GM19328 (cell line): ENCODE measurements at regions not wholly inside any gene's neighbourhood (a gene's known extent, or its start where the extent isn't known, plus 50 kb on each side); places are given as distances from the start of the nearest gene placed in this dataset.
"Not testable (repeated sequence)": the region's sequence is repeated elsewhere in the genome, so short reads cannot be mapped to it uniquely, and the experiment has no call there.

Experiments used
- ATAC-seq: cut with Tn5 transposase; IDR thresholded peaks from one replicate; pipeline ENCODE4 v1.9.1; 2021; ENCODE audit warnings: mild to moderate bottlenecking, moderate library complexity; ENCODE audit not compliant: unreplicated experiment

GRCh38 chr10:65358565-65358964, 1567.3 kb upstream of the LRRTM3 start:
- ATAC-seq: no peak

- no peak for ATAC-seq
Observed at GRCh38 chr10:65360497-65360896, 1565.3 kb upstream of the LRRTM3 start.

DNA sequence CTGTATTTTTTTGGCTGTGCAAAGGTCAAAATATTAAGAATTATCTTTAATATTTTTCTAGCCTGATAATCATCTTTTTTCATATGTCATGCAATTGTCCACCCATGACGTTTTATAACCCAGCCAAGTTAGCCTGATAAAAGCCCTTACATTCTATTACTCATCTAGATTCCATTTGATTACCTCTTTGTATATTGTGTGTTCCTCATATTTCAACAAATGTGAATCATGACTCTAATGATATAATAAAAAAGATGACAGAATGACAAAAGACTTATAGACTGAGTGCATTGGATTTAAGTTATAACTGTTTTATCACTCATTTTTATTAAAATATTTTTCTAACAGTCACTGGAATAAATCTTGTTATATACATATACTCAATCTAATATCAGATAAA, 1560.0 kb upstream of the LRRTM3 start:
- no peak for ATAC-seq

- ATAC-seq: no peak
Observed at GRCh38 chr10:65367706-65368105, 1558.1 kb upstream of the LRRTM3 start.

DNA sequence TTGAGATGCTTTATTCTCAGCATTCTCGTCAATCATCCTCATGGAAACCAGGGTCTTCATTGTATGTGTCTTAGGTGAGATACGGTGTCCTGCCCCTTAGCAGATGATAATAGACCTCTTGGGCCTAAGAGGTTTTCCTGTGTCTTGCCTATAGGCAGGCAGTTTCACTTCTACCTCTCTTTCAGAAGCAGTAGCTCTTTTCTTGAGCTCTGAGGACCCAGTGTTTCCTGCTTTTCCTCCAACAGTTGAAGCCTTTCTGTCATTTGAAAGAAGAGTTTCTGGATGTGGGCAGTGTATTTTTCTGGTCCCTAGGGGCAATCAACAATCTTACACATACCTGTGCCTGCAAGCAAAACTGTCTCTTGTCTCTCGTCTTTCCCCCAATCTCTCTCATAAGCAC, 1550.3 kb upstream of the LRRTM3 start:
- ATAC-seq: no peak

- ATAC-seq: no peak
Observed at GRCh38 chr10:65377687-65378086, 1548.1 kb upstream of the LRRTM3 start.

- ATAC-seq: no peak
Observed at GRCh38 chr10:65394502-65395297, 1531.1 kb upstream of the LRRTM3 start.

GRCh38 chr10:65395631-65396030, 1530.2 kb upstream of the LRRTM3 start:
- no peak for ATAC-seq

DNA sequence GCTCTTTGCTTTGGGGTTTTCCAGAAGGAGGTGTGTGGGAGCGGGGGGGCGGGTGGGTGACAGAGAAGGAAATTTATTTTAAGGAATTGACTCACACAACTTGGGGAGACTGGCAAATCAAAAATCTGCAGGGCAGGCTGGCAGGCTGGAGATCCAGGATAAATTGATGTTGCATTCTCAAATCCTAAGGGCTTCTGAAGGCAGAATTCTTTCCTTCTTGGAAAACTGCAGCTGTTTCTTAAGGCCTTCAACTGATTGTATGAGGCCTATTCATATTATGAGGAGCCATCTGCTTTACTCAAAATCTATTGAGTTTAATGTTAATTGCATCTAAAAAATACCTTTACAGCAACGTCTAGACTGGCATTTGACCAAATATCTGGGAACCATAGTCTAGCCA, 1528.8 kb upstream of the LRRTM3 start:
- no peak for ATAC-seq

DNA sequence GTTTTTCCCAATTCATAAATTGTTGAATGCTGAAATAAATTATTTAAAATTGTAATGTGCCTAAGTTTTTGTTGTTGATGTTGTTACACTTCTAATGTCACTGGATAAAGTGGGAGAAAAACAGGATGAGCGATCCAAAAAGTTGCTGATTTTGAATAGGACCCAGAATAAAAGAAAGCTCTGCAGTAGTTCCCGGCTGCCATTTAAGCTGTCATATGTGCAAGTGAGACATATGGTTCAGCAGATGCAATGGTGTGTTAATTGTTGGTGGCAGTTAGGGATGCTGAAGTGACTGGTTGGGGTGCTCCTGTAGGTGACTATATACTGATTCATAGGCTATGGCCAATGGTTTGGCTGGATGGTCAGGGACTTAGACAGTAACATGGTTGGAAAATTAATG, 1517.4 kb upstream of the LRRTM3 start:
- ATAC-seq: no peak

DNA sequence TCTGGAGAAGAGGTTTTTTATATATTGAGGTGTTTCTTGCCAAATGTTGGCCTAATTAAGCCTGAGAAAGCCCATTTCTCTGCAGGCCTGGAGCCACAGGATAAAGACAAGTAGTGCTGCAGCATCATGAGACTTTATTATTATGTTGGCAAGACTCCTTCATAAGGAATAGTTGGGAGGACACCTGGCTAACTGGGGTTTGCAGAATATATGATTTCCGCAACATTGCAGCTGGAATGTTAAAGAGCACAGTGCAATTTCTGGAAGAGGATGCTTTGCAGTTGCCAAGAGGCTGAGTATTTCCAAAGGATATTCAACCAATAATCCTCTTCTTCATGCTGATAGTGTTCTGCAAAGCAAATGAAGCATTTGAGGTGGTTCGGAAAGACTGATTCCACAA, 1512.8 kb upstream of the LRRTM3 start:
- no peak for ATAC-seq

DNA sequence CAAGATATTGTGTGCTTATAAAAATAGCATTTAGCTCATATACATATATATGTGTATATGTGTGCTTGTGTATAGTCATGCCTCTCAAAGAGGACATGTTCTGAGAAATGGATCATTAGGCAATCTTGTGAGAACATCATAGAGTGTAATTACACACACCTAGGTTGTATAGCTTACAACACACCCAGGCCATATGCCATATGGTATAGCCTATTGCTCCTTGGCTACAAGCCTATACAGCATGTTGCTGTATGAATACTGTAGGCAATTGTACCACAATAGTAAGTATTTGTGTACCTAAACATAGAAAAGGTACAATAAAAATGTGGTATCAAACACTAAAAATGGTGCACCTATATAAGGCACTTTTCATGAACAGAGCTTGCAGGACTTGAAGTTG, 1510.5 kb upstream of the LRRTM3 start:
- no peak for ATAC-seq

DNA sequence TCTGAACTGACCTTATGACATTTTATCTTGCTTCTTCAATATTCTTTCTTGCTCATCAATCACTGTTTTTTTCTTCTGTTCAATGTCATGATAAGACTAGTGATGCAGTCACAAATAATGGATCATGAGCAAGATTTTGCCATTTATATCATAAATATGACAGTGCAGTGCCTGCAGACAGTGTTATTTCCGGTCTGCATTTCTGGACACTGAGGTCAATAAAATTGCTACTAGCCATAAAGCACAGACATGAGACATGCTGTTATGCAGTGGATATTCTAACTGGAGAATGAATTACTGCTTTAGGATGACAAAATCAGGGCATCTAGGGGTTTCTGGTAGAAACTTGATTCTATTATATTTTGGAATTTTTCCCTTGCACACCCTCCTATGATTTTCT, 1509.7 kb upstream of the LRRTM3 start:
- ATAC-seq: no peak

DNA sequence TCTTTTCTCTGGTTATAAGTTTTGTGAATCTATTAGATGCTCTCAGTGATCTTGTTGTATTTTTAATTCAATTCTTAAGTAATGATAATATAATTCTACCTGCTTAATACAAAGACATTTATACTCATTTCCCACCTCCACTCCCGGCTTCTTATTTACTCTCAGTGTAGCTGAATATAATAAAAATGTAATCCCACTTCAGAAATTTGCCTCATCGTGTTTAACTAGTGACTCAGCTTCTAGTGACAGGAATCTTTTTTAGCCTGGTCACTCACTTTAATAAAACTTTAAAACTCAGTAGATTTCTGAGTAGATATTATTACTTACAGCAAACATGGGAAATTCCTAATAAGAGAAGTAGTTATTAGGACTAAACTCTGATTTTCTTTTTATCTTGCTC, 1506.2 kb upstream of the LRRTM3 start:
- ATAC-seq: no peak

DNA sequence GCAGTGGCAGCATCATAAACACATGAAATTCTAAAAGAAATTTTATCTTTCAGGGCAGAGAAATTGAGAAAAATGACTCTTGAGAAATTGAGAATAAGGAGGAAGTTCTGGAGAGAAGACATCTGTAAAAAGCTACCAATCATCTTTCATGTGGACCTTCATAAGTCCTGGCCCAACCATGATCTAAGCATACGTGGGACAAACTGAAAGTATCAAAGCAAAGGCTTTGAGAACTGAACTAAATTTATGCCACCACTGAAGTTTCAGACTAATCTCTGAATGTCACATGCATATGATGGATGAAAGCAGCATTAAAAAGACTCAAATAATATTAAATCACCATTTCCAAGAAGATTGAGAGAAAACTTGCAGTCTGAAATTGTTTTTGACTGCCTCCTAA, 1502.8 kb upstream of the LRRTM3 start:
- ATAC-seq: no peak

DNA sequence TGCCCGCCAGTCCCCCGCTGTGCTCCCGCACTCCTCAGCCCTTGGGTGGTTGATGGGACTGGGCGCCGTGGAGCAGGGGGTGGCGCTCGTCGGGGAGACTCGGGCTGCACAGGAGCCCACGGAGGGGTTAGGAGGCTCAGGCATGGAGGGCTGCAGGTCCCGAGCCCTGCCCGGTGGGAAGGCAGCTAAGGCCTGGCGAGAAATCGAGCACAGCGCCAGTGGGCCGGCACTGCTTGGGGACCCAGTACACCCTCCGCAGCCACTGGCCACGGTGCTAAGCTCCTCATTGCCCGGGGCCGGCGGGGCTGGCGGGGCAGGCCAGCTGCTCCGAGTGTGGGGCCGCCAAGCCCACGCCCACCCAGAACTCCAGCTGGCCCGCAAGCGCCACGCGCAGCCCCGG, 1496.5 kb upstream of the LRRTM3 start:
- ATAC-seq: not testable (repeated sequence)

DNA sequence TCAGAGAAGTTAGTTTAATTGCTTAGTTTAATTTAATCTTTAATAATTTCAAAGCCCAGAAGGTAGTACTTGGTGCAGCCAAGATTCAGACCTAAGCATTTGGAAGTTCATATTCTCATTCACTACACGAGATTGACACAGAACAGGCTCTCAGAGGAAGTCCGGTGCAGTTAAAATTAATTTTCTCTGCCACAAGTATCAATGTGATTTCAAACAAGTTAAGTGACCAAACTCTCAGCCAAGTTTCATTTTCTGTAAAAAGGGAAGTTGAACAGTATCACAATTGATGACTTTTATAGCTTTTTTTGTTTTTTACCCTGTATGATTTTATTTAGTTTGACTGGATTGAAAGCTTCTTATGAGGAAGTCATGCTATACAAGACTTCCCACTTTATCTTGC, 1494.9 kb upstream of the LRRTM3 start:
- ATAC-seq: no peak

DNA sequence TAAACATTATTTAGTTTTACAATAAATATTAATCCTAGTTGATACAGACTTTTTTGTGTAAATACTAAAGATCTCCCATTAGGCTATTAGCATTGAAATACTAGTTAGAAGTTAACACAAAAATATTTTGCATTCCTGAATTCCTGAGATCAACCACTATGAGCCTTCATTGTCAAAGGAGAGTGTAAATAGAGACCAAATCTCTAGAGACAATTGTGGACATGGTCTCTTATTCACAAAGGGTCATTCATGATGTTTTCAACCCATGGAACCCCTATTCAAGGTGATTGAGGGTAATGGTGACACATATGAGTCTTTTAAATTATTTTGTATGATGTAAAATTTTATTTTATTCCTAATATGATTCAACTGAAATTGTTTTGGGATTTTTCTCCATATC, 1454.8 kb upstream of the LRRTM3 start:
- ATAC-seq: no peak

- ATAC-seq: no peak
Observed at GRCh38 chr10:65482848-65483247, 1443.0 kb upstream of the LRRTM3 start.

DNA sequence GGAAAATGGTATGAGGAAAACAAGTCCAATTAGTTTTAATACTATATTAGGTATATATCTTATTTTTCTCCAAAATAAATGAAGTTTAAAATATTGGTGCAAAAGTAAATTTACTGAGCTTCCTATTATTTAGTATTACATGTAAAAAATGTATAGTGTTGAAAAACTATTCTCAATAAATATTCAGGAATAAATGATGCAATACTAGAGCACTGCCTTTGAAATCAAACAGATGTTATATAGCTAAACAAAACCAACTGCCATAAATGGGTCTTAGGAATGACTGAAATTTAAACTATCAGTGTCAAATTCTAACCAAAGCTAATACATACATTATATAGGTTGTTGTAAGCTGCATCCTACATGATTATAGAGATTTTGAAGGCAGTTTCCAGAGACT, 1434.0 kb upstream of the LRRTM3 start:
- ATAC-seq: no peak

GRCh38 chr10:65496541-65496940, 1429.3 kb upstream of the LRRTM3 start:
- no peak for ATAC-seq

DNA sequence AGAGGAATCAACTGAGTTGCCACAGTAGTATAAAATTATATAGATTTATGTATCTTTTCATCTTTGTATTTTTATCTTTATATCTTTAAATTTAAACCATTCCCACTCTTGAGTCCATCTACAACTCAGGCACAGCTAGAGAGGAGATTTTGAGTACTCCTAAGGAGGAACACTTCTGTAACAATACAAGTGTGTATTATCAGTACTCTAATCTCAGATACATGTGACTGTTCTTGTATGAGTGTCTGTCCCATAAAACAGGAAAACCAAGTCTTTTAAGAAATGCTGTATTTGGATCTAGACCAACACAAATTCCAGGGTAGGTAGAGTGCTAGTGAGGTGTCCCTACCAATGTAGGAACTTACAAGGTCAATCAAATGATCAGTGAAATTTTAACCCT, 1428.0 kb upstream of the LRRTM3 start:
- no peak for ATAC-seq

DNA sequence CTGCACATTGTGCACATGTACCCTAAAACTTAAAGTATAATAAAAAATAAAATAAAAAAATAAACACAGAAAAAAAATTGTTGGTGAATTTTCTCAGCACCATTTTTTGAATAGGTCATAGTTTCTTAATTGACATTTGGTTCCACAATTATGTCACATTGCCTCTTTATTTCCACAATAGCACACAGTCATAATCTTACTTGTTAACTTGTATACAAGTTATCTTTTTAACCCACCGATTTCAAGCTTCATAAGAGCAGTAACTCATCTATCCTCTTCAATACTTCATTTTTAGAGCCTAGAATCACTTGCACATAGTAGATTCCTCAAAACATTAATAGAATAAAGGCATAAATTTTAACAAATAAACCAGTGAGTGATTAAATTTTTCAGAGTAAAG, 1425.1 kb upstream of the LRRTM3 start:
- no peak for ATAC-seq
